ENCODE measurements at regions not wholly inside any gene's neighbourhood (a gene's known extent, or its start where the extent isn't known, plus 50 kb on each side); places are given as distances from the start of the nearest gene placed in this dataset.
"Not testable (repeated sequence)": the region's sequence is repeated elsewhere in the genome, so short reads cannot be mapped to it uniquely, and the experiment has no call there.

DNA sequence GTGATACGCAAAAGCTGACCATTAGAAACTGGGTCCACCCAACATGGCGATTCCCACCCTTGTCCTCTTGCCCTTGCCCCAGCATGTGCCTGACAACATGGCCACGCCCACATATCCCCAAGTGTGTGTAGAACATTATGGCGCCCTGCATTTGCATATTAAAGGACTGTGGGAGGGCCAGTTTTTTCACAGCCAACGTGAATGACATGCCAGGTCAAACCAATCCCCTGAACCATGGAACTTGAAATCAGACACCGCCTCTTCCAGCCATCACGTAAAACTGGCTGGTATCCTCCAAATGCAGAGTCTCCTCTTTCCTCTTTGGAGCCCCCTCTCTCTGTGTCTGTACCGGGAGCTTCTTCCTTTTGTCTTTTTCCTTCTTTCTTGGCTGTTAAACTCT is 156.7 kb upstream of the EPHA6 start:
- Histone ChIP-seq H2AFZ (ENCODE audit: insufficient read depth, low read depth, low read length, poor library complexity, severe bottlenecking) (no peak overlapping the region), H4K20me1 (ENCODE audit: control insufficient read depth, insufficient read depth, low read length, poor library complexity, severe bottlenecking) (no peaks in the 10 kb centered on the region)
- POLR2A ChIA-PET = no interaction called here

DNA sequence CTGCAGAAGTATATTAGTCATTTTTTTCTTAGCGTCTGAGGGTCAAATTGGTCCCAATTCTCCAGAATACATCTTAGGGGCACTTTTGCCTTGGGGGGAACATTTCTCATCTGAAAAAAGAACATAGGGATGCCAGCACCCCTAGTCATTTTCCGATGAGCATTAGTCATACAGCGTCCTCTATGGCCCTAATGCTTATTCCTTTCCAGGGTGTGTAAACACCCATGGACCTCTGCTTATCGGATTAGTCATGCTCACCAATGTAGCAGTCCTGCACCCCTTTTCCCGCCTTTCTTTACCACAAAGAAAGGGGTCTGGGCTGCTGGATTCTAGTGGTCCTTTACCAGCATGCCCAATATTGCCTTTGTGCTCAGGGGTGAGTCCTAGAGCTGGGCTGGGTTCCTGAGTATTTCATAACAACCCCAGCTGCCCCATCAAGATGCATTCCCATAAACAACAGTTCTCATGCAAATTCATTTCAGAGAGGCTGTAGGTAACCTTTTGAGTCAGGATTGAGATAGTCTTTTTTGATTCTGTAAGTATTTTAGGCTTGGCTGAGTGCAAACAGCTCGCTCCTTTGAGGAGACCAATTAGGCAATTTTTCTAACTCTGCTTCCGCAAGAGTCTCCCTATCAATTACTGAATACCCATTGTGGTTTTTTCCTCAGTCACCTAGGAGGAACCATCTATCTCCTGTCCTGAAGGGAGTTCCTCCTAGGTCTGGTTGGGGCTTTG is 142.4 kb upstream of the EPHA6 start:
- H3K4me3 ChIP-seq (ENCODE audit: control extremely low read depth in 1 of 5, extremely low read depth in 1 of 5, insufficient read depth in 1 of 5, low read depth in 2 of 5, low read length in 4 of 5); H4K20me1 ChIP-seq (ENCODE audit: control insufficient read depth, insufficient read depth, low read length, poor library complexity, severe bottlenecking); CTCF ChIA-PET; intact Hi-C loops (cut with micrococcal nuclease); DNase-seq; H3K9me3 ChIP-seq (ENCODE audit: control extremely low read depth in 1 of 3, control insufficient read depth in 2 of 3, insufficient read depth in 1 of 3, low read length in 2 of 3); H3K9me3 Mint-ChIP-seq (ENCODE audit: insufficient read depth); H2AFZ ChIP-seq (ENCODE audit: insufficient read depth, low read depth, low read length, poor library complexity, severe bottlenecking); H3K79me2 ChIP-seq (ENCODE audit: control insufficient read depth, insufficient read depth, low read length); H3K9ac ChIP-seq (ENCODE audit: low read length); ATAC-seq (ENCODE audit: low read depth); H3K4me1 ChIP-seq (ENCODE audit: control insufficient read depth in 2 of 2, insufficient read depth in 2 of 2, low read length in 2 of 2); POLR2A ChIA-PET; H3K27me3 Mint-ChIP-seq; H3K4me1 Mint-ChIP-seq; H3K27ac ChIP-seq (ENCODE audit: low read length in 2 of 2); H3K36me3 ChIP-seq (replicated peaks in 1 of 2; ENCODE audit: control extremely low read depth in 1 of 2, control insufficient read depth in 1 of 2, extremely low read depth in 1 of 2, insufficient read depth in 2 of 2, low read length in 1 of 2); H3K27ac Mint-ChIP-seq; H3K4me3 Mint-ChIP-seq; H3K4me2 ChIP-seq (replicated peaks; ENCODE audit: low read depth, low read length, poor library complexity, severe bottlenecking); H3K27me3 ChIP-seq (replicated peaks in 1 of 4; ENCODE audit: control extremely low read depth in 1 of 4, control insufficient read depth in 3 of 4, insufficient read depth in 4 of 4, low read length in 3 of 4): not testable (repeated sequence)
- WGBS (ENCODE audit: insufficient coverage) = 89% methylated on average over 5 of the region's 7 CpGs

More for the DNA sequence above, 156.7 kb upstream of the EPHA6 start:
- DNase-seq (no peak), ATAC-seq (ENCODE audit: low read depth) (no peak)
- H3K9me3 Mint-ChIP-seq (ENCODE audit: insufficient read depth) = peaks cover 6% of the 10 kb centered on the region
- H3K4me3 ChIP-seq (ENCODE audit: control extremely low read depth in 1 of 5, extremely low read depth in 1 of 5, insufficient read depth in 1 of 5, low read depth in 2 of 5, low read length in 4 of 5) = no peak overlapping the region
- no peak overlapping the region for H3K27ac ChIP-seq (ENCODE audit: low read length in 2 of 2)
- no peak overlapping the region for H3K27ac Mint-ChIP-seq
- no peak overlapping the region for H3K4me3 Mint-ChIP-seq
- H3K4me1 Mint-ChIP-seq = no peaks in the 10 kb centered on the region
- 92% methylated on average over 8 of the region's 8 CpGs for WGBS (ENCODE audit: insufficient coverage)
- no peak for TF ChIP-seq EZH2 (IDR thresholded peaks at IDR 0.05; ENCODE audit: borderline replicate concordance, insufficient read depth, low read depth, low read length, poor library complexity, severe bottlenecking)
- TF ChIP-seq, protein P1, sequence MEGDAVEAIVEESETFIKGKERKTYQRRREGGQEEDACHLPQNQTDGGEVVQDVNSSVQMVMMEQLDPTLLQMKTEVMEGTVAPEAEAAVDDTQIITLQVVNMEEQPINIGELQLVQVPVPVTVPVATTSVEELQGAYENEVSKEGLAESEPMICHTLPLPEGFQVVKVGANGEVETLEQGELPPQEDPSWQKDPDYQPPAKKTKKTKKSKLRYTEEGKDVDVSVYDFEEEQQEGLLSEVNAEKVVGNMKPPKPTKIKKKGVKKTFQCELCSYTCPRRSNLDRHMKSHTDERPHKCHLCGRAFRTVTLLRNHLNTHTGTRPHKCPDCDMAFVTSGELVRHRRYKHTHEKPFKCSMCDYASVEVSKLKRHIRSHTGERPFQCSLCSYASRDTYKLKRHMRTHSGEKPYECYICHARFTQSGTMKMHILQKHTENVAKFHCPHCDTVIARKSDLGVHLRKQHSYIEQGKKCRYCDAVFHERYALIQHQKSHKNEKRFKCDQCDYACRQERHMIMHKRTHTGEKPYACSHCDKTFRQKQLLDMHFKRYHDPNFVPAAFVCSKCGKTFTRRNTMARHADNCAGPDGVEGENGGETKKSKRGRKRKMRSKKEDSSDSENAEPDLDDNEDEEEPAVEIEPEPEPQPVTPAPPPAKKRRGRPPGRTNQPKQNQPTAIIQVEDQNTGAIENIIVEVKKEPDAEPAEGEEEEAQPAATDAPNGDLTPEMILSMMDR (IDR thresholded peaks at IDR 0.05) = no peak
- H3K9me3 ChIP-seq (ENCODE audit: control extremely low read depth in 1 of 3, control insufficient read depth in 2 of 3, insufficient read depth in 1 of 3, low read length in 2 of 3) = peaks cover 0 to 1% (median 0%) of the 10 kb centered on the region in 3 donors
- H3K36me3 ChIP-seq (replicated peaks in 1 of 2; ENCODE audit: control extremely low read depth in 1 of 2, control insufficient read depth in 1 of 2, extremely low read depth in 1 of 2, insufficient read depth in 2 of 2, low read length in 1 of 2) = no peaks in the 10 kb centered on the region
- no peaks in the 10 kb centered on the region for H3K27me3 Mint-ChIP-seq
- no peaks in the 10 kb centered on the region for H3K4me1 ChIP-seq (ENCODE audit: control insufficient read depth in 2 of 2, insufficient read depth in 2 of 2, low read length in 2 of 2)
- CTCF ChIA-PET = no interaction called here
- H3K9ac ChIP-seq (ENCODE audit: low read length) = no peak overlapping the region
- H3K79me2 ChIP-seq (ENCODE audit: control insufficient read depth, insufficient read depth, low read length) = no peaks in the 10 kb centered on the region
- no peak overlapping the region for H3K4me2 ChIP-seq (replicated peaks; ENCODE audit: low read depth, low read length, poor library complexity, severe bottlenecking)
- intact Hi-C loops (cut with micrococcal nuclease) = no loop called here
- H3K27me3 ChIP-seq (replicated peaks in 1 of 4; ENCODE audit: control extremely low read depth in 1 of 4, control insufficient read depth in 3 of 4, insufficient read depth in 4 of 4, low read length in 3 of 4) = no peaks in the 10 kb centered on the region

Data from B cell (primary cell).